H1 (cell line): ENCODE measurements at regions not wholly inside any gene's neighbourhood (a gene's known extent, or its start where the extent isn't known, plus 50 kb on each side); places are given as distances from the start of the nearest gene placed in this dataset.

Experiments used
- KDM1A ChIP-seq: fragments of 200-600, 300-600 bp; sonication (generic); IDR thresholded peaks from 2 replicates; pipeline ENCODE4 v1.7.1; 2016; ENCODE audit warnings: mild to moderate bottlenecking, low read length, borderline replicate concordance
- POLR2A ChIP-seq, 2 experiments: IDR thresholded peaks; 1 replicate in 1 of 2; 2 replicates in 1 of 2; pipeline ENCODE4 v1.6.1; 2011; ENCODE audit warnings: low read depth in 2 of 2, low read length in 2 of 2, mild to moderate bottlenecking in 2 of 2; ENCODE audit errors: control extremely low read depth in 1 of 2

DNA sequence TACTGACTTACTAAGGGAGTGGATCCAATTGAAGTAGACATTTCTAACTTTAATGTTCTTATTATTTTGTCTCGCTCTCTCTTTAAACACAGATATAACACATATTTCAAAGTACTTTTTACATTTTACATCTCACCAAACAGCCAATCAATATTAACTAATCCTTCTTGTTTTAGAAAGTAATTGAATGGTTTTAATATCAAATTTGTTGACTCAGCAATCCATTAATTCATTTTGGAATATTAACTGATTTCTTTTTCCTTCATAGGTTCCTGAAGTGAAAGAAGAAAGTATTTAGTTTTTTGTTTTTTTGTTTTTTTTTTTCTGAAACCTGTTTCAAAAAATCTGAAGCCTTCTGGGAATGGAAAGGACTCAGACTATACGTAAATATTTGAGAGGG lies 62.3 kb upstream of the DPYD start:
- TF ChIP-seq POLR2A (IDR thresholded peaks at IDR 0.05; ENCODE audit: control extremely low read depth in 1 of 2, low read depth in 2 of 2, low read length in 2 of 2) (no peak), KDM1A (no peak)
